HG03558 (cell line): ENCODE measurements at regions not wholly inside any gene's neighbourhood (a gene's known extent, or its start where the extent isn't known, plus 50 kb on each side); places are given as distances from the start of the nearest gene placed in this dataset.
"Not testable (repeated sequence)": the region's sequence is repeated elsewhere in the genome, so short reads cannot be mapped to it uniquely, and the experiment has no call there.

ENCODE experiments used
- ATAC-seq: cut with Tn5 transposase; IDR thresholded peaks from one replicate; pipeline ENCODE4 v1.9.1; 2021; ENCODE audit warnings: moderate number of reproducible peaks; ENCODE audit not compliant: unreplicated experiment; ENCODE audit errors: extremely low read depth

DNA sequence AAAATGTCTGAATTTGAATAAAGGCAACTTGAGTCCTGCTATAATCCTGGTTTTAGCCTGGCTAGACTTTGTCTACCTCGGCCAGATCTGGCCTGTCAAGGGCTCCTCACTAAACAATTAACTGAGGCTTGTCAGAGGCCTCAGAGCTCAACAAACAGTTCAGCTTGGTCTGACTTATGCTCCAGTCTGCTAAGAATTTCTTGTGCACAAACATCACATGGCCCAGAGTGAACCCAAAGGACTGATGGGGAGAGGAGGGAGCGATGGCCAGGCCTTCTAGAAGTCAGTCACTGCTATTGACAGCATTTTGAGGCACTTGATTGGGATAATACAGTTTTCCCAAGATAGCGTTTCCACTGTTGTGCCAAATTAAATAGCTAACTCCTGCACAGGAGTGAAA lies 555.1 kb upstream of the ID2 start:
- no peak for ATAC-seq

- ATAC-seq: not testable (repeated sequence)
Observed at GRCh38 chr2:8131423-8131822, 550.4 kb upstream of the ID2 start.

DNA sequence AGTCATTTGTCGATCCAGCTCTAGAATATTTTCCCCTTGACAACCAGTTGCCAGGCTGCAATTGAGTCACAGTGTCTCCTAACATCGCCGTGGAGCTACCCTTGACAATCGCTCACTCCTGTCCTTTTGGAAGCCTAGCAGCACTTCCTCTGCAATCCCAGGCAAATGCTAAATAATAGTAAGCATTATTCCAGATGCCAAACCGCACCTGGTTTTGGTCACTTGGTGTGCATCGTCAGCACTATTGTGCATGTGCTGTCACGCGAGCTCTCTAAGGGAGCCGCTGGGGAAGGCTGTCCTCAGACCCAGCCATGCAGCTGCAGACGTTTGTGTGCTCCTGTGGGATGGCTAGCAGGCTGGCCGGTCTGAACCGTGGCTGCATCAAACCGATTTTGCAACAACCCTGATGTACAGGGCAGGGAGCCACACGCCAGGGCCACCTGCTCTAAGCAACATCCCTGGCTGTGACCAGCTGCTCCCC lies 549.5 kb upstream of the ID2 start:
- no peak for ATAC-seq

- no peak for ATAC-seq
Observed at GRCh38 chr2:8132879-8133278, 549.0 kb upstream of the ID2 start.

GRCh38 chr2:8133363-8133762 lies 548.5 kb upstream of the ID2 start:
- no peak for ATAC-seq

GRCh38 chr2:8133913-8134472 lies 547.9 kb upstream of the ID2 start:
- no peak for ATAC-seq

- no peak for ATAC-seq
Observed at GRCh38 chr2:8134473-8134932, 547.4 kb upstream of the ID2 start.

GRCh38 chr2:8134985-8135682 lies 546.7 kb upstream of the ID2 start:
- ATAC-seq: no peak

DNA sequence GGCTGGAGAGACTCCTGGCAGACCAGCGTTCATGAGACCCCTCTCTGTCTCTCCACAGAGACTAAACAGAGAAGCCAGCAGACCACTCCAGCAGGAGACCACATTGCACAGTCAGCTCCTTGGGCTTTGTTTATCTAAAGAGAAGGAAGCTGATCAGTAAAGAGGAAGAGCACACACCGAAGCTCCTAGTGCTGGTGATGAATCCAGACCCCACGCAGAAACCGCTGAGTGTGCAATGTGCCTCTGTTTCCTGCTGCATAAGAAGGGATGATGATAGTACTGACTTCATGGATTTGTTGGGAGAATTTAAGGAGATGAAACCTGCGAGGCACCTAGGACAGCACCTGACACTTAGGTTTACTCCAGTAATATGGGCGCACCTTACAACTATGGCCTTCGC lies 544.1 kb upstream of the ID2 start:
- no peak for ATAC-seq

- no peak for ATAC-seq
Observed at GRCh38 chr2:8138525-8138922, 543.3 kb upstream of the ID2 start.

GRCh38 chr2:8138923-8139667 lies 542.8 kb upstream of the ID2 start:
- no peak for ATAC-seq

DNA sequence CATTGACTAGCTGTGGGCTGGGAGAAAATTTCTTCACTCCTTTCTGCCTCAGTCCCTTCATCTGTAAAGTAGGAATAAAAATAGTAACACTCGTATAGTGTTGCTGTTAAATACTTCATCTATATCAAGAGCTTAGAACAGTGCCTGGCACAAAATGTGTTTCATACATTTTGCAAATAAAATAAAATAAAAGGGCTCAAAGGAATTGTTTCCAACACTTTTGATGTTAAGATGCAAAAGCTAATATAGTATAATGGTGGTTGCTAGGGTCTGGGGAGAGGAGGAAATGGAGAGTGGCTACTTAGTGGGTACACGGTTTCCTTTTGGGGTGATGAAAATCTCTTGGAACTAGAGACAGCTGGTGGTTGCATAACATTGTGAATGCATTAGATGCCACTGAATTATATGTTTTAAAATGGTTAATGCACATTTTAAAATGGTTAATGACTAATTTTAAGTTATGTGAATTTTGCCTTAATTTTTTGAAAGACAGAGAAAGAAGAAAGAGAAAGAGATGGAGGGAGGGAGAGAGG lies 542.1 kb upstream of the ID2 start:
- no peak for ATAC-seq

DNA sequence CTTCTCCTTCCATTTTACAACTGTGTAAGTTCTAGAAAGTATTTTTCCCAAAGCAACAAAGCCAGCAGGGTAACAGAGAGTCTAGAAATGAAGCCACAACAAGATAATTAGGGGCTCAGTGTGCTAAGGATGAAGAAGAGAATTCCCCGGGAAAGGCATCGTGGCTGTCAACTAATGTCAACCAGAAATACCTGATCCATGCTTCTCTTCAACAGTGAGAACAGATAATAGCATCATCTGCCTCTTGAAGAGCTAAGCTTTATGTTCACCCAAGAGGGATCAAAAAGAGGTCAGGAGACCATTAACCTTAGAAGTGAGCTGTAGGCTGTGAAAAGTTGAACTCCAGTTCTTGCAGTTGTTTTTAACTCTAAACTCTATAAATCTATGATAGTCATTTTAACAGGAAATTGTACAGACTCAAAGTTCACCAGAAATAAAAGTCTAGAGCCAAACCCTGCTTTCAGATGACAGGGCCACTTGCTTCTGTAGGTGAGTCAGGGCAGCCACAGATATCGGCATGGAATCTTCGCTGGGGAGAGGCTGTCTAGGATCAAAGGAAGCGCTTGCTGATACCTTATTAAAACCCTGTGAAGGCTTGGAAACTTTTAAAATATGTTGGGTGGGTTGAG lies 540.7 kb upstream of the ID2 start:
- ATAC-seq: no peak

DNA sequence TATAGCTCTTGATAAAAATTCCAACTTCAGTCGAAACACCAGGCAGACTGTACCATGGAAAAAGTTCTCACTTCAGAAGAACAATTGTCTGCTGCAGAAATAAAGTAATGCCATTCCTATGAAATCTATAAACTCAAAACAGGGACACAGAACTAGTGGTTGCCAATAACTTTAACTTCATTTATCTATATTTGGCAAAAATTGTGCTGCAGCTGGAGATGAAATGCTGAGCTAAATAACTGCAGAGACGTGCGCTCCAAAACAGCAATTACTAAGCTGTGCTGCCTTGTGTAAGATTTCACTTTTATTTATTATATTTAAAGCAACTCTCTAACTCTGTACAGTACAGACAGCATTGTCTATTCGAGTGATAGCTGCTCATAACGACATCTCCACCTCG lies 540.1 kb upstream of the ID2 start:
- no peak for ATAC-seq

- ATAC-seq: no peak
Observed at GRCh38 chr2:8142461-8142860, 539.4 kb upstream of the ID2 start.

- no peak for ATAC-seq
Observed at GRCh38 chr2:8144131-8144631, 537.7 kb upstream of the ID2 start.

DNA sequence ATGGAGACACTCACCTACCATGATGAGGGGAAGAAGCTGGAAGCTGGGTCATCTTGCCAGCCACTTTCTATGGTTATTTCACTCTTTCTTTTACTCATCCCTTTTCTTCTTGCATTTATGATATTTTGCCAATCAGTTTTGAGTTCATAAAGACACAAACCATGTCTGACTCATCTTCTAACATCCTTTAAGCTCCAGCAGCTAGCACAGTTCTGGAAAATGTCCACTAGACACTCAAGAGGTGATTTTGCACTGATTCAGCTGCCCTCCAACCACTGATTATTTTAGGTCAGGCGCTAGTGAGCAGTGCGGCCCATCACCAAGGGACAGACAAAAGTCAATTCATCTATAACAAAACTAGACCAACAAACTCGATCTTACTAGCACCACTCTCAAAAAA lies 537.1 kb upstream of the ID2 start:
- ATAC-seq: no peak

DNA sequence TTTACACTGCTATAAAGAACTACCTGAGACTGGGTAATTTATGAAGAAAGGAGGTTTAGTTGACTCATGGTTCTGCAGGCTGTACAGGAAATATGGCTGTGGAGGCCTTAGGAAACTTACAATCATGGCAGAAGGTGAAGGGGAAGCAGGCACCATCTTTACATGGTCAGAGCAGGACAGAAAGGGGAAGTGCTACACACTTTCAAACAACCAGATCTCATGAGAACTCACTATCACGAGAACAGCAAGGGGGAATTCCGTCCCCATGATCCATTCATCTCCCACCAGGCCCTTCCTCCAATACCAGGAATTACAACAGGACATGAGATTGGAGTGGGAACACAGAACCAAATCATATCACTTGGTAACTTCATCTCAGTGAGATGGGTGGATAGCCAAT lies 536.5 kb upstream of the ID2 start:
- ATAC-seq: not testable (repeated sequence)

- no peak for ATAC-seq
Observed at GRCh38 chr2:8146132-8147005, 535.5 kb upstream of the ID2 start.
